ENCODE measurements at regions not wholly inside any gene's neighbourhood (a gene's known extent, or its start where the extent isn't known, plus 50 kb on each side); places are given as distances from the start of the nearest gene placed in this dataset.

- TF ChIP-seq CTCF (IDR thresholded peaks at IDR 0.05 in 2 of 3, conservative IDR thresholded peaks at IDR 0.05 in 1 of 3; ENCODE audit: borderline replicate concordance in 1 of 3, insufficient read depth in 1 of 3, low read depth in 2 of 3, low read length in 2 of 3) = no peak
- TF ChIP-seq POLR2A (IDR thresholded peaks at IDR 0.05; ENCODE audit: borderline replicate concordance, extremely low read depth, insufficient read depth, insufficient read length) = no peak
- TF ChIP-seq SP1 (IDR thresholded peaks at IDR 0.05; ENCODE audit: low read depth) = no peak
- TF ChIP-seq ZBTB33 (IDR thresholded peaks at IDR 0.05; ENCODE audit: extremely low read depth, insufficient replicate concordance, low read length) = no peak
- no peak for TF ChIP-seq MAX (IDR thresholded peaks at IDR 0.05)
- TF ChIP-seq JUND (IDR thresholded peaks at IDR 0.05) = no peak
- no peak for TF ChIP-seq TCF7L2 (IDR thresholded peaks at IDR 0.05; ENCODE audit: borderline replicate concordance, extremely low read depth, insufficient read depth, insufficient read length)
- TF ChIP-seq POLR2AphosphoS5 (IDR thresholded peaks at IDR 0.05; ENCODE audit: low read depth, low read length) = no peak
- TF ChIP-seq RAD21 (IDR thresholded peaks at IDR 0.05; ENCODE audit: low read depth) = no peak
- TF ChIP-seq ELF1 (IDR thresholded peaks at IDR 0.05; ENCODE audit: borderline replicate concordance, low read depth) = no peak
- no peak for TF ChIP-seq CEBPB (IDR thresholded peaks at IDR 0.05; ENCODE audit: low read depth)
Measured at GRCh38 chr13:31514932-31515331, 224.4 kb upstream of the RXFP2 start.
